Nephron (organoid): ENCODE measurements at regions not wholly inside any gene's neighbourhood (a gene's known extent, or its start where the extent isn't known, plus 50 kb on each side); places are given as distances from the start of the nearest gene placed in this dataset.

ENCODE experiments used
- H3K27ac Mint-ChIP-seq, 3 experiments: 2 replicates each; pipeline ENCODE4 v1.8.0; 2020; ENCODE audit warnings: mixed read lengths in 3 of 3, mild to moderate bottlenecking in 2 of 3, moderate library complexity in 1 of 3
- H3K27me3 Mint-ChIP-seq: 2 replicates; pipeline ENCODE4 v1.8.0; 2021; ENCODE audit warnings: low read depth, mild to moderate bottlenecking, moderate library complexity, mixed read lengths
- H3K36me3 Mint-ChIP-seq: 2 replicates; pipeline ENCODE4 v1.8.0; 2020; ENCODE audit warnings: low read depth, mixed read lengths
- H3K4me1 Mint-ChIP-seq: 2 replicates; pipeline ENCODE4 v1.8.0; 2020; ENCODE audit warnings: mixed read lengths
- H3K4me3 Mint-ChIP-seq, 3 experiments: 2 replicates each; pipeline ENCODE4 v1.8.0; 2020; ENCODE audit warnings: mild to moderate bottlenecking in 3 of 3, mixed read lengths in 3 of 3, moderate library complexity in 2 of 3
- H3K9me3 Mint-ChIP-seq: 2 replicates; pipeline ENCODE4 v1.8.0; 2020; ENCODE audit warnings: mixed read lengths
- CTCF ChIP-seq, 3 experiments: fragments of 200-600 bp; sonication (generic); IDR thresholded peaks; one replicate each; pipeline ENCODE4 v1.5.0; 2021; ENCODE audit warnings: antibody characterized with exemption in 3 of 3; ENCODE audit not compliant: unreplicated experiment in 3 of 3

- H3K27ac Mint-ChIP-seq, result no peak overlapping the region
Measured at GRCh38 chr4:119921830-119922229, 144.8 kb downstream of the MAD2L1 start.

GRCh38 chr4:119906277-119906676 lies 160.4 kb downstream of the MAD2L1 start:
- H3K27me3 Mint-ChIP-seq, result peaks cover 3% of the 10 kb centered on the region
- H3K9me3 Mint-ChIP-seq, result peaks cover 14% of the 10 kb centered on the region
- no peak for TF ChIP-seq CTCF (IDR thresholded peaks at IDR 0.05; ENCODE audit: unreplicated experiment in 3 of 3)
- no peak overlapping the region for H3K4me3 Mint-ChIP-seq
- H3K27ac Mint-ChIP-seq, result no peak overlapping the region
- H3K36me3 Mint-ChIP-seq, result no peaks in the 10 kb centered on the region
- no peaks in the 10 kb centered on the region for H3K4me1 Mint-ChIP-seq

More at GRCh38 chr4:119921830-119922229, 144.8 kb downstream of the MAD2L1 start:
- no peak overlapping the region for H3K4me3 Mint-ChIP-seq
- H3K4me1 Mint-ChIP-seq, result no peaks in the 10 kb centered on the region
- H3K9me3 Mint-ChIP-seq, result peaks cover 14% of the 10 kb centered on the region
- no peaks in the 10 kb centered on the region for H3K27me3 Mint-ChIP-seq
- no peak for TF ChIP-seq CTCF (IDR thresholded peaks at IDR 0.05; ENCODE audit: unreplicated experiment in 3 of 3)
- H3K36me3 Mint-ChIP-seq, result no peaks in the 10 kb centered on the region

- Mint-ChIP-seq H3K4me3 (no peak overlapping the region), H3K4me1 (peaks cover 5% of the 10 kb centered on the region), H3K9me3 (no peaks in the 10 kb centered on the region), H3K27me3 (peaks cover 3% of the 10 kb centered on the region), H3K36me3 (no peaks in the 10 kb centered on the region), H3K27ac (no peak overlapping the region)
- no peak for TF ChIP-seq CTCF (IDR thresholded peaks at IDR 0.05; ENCODE audit: unreplicated experiment in 3 of 3)
Measured at GRCh38 chr4:119898211-119898610, 168.4 kb downstream of the MAD2L1 start.

- Mint-ChIP-seq H3K4me1 (peaks cover 5% of the 10 kb centered on the region), H3K27ac (no peak overlapping the region), H3K36me3 (no peaks in the 10 kb centered on the region), H3K27me3 (no peaks in the 10 kb centered on the region), H3K9me3 (no peaks in the 10 kb centered on the region), H3K4me3 (no peak overlapping the region)
- no peak for TF ChIP-seq CTCF (IDR thresholded peaks at IDR 0.05; ENCODE audit: unreplicated experiment in 3 of 3)
Measured at GRCh38 chr4:119897260-119897659, 169.4 kb downstream of the MAD2L1 start.

GRCh38 chr4:119894650-119895208 lies 171.9 kb downstream of the MAD2L1 start:
- no peaks in the 10 kb centered on the region for H3K9me3 Mint-ChIP-seq
- H3K27ac Mint-ChIP-seq, result no peak overlapping the region
- no peak overlapping the region for H3K4me3 Mint-ChIP-seq
- TF ChIP-seq CTCF (IDR thresholded peaks at IDR 0.05; ENCODE audit: unreplicated experiment in 3 of 3), result no peak
- no peaks in the 10 kb centered on the region for H3K27me3 Mint-ChIP-seq
- no peaks in the 10 kb centered on the region for H3K36me3 Mint-ChIP-seq
- peaks cover 5% of the 10 kb centered on the region for H3K4me1 Mint-ChIP-seq

GRCh38 chr4:119873794-119874325 lies 192.8 kb downstream of the MAD2L1 start:
- H3K9me3 Mint-ChIP-seq, result peaks cover 6% of the 10 kb centered on the region
- no peak for TF ChIP-seq CTCF (IDR thresholded peaks at IDR 0.05; ENCODE audit: unreplicated experiment in 3 of 3)
- H3K4me3 Mint-ChIP-seq, result no peak overlapping the region
- H3K36me3 Mint-ChIP-seq, result no peaks in the 10 kb centered on the region
- H3K27ac Mint-ChIP-seq, result peak overlapping the region in 2 of 3 experiments; percentile 44 to 83
- no peaks in the 10 kb centered on the region for H3K27me3 Mint-ChIP-seq
- H3K4me1 Mint-ChIP-seq, result peaks cover 12% of the 10 kb centered on the region
